Gastrocnemius medialis (tissue), 4 donors: ENCODE measurements at regions not wholly inside any gene's neighbourhood (a gene's known extent, or its start where the extent isn't known, plus 50 kb on each side); places are given as distances from the start of the nearest gene placed in this dataset.

Experiments
- POLR2A ChIP-seq, 2 donors: fragments of 450-650 bp; IDR thresholded peaks; one replicate each; pipeline ENCODE4 v1.6.1; 2017; ENCODE audit warnings: antibody characterized with exemption in 2 of 2, mild to moderate bottlenecking in 2 of 2, moderate library complexity in 2 of 2
- TF ChIP-seq, protein P1 (sequence below), 5 experiments: fragments of 450-650 bp in 3 of 5; fragments of 200-600 bp in 2 of 5; sonication (generic) in 2 of 5; IDR thresholded peaks in 4 of 5; conservative IDR thresholded peaks in 1 of 5; 1 replicate in 4 of 5; 2 replicates in 1 of 5; pipeline ENCODE4 v1.5.1; 2016 to 2019; ENCODE audit warnings: antibody characterized with exemption in 5 of 5, mild to moderate bottlenecking in 3 of 5, moderate library complexity in 3 of 5

DNA sequence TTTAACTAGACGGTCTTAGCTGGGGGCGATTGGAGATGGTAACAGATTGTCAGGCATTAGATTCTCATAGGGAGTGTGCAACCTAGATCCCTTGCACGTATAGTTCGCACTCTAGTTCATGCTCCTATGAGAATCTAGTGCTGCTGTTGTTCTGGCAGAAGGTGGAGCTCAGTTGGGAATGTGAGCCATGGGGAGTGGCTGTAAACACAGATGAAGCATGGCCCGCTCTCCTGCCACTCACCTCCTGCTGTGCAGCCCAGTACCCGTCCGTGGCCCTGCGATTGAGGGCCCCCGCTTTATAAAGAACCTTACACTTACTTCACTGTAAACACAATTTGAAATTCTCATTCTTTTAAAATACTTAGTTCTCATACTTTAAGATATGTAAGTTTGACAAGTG is 339.4 kb downstream of the CDH26 start:
- TF ChIP-seq, protein P1, sequence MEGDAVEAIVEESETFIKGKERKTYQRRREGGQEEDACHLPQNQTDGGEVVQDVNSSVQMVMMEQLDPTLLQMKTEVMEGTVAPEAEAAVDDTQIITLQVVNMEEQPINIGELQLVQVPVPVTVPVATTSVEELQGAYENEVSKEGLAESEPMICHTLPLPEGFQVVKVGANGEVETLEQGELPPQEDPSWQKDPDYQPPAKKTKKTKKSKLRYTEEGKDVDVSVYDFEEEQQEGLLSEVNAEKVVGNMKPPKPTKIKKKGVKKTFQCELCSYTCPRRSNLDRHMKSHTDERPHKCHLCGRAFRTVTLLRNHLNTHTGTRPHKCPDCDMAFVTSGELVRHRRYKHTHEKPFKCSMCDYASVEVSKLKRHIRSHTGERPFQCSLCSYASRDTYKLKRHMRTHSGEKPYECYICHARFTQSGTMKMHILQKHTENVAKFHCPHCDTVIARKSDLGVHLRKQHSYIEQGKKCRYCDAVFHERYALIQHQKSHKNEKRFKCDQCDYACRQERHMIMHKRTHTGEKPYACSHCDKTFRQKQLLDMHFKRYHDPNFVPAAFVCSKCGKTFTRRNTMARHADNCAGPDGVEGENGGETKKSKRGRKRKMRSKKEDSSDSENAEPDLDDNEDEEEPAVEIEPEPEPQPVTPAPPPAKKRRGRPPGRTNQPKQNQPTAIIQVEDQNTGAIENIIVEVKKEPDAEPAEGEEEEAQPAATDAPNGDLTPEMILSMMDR (IDR thresholded peaks at IDR 0.05 in 4 of 5, conservative IDR thresholded peaks at IDR 0.05 in 1 of 5) = no peak
- no peak for TF ChIP-seq POLR2A (IDR thresholded peaks at IDR 0.05)
